Epidermal melanocyte (primary cell): ENCODE measurements at regions not wholly inside any gene's neighbourhood (a gene's known extent, or its start where the extent isn't known, plus 50 kb on each side); places are given as distances from the start of the nearest gene placed in this dataset.
"Not testable (repeated sequence)": the region's sequence is repeated elsewhere in the genome, so short reads cannot be mapped to it uniquely, and the experiment has no call there.

Experiments
- DNase-seq: peaks from one replicate; pipeline ENCODE4 v3.0.0; 2011; ENCODE audit warnings: low spot score; ENCODE audit not compliant: insufficient read length

DNA sequence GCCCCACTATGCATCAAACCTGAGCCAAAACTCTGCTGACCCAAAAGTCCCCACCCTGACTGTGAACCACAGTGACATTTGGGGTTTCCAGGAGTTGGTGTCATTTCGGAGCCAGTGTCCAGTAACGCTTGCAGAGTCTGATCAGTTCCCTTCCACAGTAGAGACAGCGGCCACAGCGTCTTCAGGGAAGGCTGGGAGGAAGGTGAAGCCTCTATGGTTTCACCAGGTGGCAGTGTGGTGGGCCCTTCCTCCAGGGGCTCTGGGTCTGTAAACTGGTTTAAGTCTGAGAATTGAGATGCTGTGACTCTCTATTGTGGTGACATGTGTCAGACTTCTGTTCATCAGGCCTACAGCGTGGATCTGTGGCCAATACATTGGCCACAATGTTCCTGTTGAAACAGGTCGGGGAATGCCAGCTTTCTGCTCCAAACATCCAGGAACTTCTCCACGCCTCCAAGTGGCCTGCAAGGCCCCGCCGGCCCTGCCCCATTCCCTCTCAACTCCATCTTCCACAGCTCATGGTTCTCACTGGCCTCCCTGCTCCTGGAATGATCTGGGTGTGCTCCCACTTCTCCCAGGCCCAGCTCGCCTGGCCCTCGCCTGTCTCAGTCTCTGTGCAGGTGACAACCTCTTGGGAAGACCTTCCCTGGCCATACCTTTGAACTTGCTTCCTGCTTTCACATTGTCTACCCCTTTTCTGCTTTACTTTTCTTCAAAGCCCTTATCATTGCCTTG, 124.5 kb upstream of the FAM20C start:
- no peak for DNase-seq

DNA sequence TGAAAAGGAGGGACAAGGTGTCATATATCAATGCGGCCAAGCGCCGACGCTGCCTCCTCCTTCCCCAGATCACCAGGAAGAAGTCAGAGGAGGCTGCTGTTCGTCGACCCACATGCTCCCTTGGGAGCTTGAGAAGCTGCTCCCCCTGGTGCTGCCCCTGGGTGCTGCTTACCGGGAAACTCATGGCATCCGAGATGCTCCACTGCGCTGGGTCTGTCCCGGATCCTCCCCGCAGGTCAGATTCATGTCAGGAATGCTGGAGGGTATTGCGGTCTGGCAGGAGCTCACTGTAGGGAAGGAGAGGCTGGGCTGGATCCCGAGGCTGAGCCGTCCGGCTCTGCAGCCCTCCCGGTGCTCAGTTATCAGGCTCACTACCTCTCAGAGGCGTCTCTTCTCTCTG, 123.7 kb upstream of the FAM20C start:
- no peak for DNase-seq

DNA sequence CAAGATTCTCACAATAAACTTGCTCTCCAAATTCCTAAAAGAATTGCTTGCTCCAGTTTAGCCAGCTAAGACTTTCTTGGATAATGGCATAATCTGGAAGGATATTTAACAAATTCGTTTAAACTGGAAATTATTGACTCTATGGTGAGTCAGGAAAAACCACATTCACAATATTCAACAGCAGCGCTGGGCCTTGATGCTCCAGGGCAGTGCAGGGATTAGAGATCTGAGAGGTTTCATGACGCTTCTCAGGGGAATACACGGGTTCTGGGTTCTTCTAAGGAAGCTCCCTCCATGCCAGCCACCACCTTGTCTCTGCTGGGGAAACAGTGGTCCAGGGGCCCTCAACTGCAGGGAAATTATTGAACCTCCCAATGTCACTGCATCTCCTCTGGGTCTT, 123.3 kb upstream of the FAM20C start:
- not testable (repeated sequence) for DNase-seq

DNA sequence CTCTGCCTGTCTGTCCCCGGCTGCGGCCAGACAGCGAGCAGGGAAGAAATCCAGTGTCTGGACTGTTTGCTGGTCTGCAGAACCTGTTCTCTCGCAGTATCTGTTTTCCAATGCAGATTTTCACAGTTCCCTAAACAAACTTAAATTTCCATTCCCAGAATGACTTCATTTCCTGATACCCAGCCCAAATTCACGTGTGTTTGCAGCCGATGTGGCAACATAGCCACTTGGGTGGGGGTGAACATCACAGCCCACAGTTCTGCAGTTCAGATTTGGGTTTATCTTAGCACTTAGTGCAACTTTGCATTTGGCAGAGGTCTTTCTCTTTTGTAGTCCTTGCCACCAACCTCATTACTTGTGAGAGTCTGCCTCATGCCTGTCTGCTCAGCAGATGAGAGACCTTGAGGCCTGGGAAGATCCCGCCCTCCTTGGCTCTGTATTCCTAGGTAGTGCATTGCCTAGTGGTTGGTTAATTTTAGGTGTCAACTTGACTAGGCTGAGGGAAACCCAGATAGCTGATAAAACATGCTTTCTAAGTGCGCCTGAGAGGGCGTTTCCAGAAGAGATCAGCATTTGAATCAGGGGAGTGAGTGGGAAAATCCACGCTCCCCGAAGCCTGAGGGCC, 122.8 kb upstream of the FAM20C start:
- DNase-seq, result not testable (repeated sequence)

DNA sequence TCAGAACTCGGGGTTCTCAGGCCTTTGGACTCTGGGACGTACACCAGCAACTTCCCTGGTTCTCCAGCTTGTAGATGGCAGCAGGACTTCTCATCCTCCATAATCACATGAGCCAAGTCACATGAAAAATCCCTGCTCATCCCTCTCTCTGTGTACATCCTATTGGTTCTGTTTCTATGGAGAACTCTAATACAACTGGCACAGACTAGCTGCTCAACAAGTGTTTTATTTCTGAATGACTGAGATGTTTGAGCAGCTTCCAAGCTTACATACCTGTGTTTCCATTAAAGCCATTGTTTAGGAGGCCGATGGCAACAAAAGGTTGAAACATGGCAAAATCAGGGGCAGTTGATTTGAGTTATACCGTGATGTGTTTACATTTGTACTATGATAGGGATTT, 122.2 kb upstream of the FAM20C start:
- DNase-seq, result not testable (repeated sequence)

DNA sequence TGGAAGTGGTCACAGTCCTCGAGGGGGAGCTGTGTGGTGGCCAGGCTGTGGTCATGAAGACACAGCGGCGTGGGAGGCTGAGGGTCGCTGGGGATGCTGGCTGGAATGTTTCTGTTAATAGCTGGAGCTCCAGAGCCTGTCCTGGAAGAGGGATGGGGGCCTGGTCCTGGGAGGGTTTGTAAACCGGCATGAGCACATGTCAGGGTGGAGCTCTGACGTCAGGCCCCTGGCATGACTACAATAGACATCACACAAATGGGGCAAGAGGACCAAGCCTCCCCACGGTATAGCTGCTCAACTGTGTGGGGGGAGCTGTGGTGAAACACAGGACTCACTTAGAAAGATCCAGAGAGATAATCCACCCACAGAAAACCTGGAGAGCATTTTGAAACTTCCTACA, 121.4 kb upstream of the FAM20C start:
- not testable (repeated sequence) for DNase-seq

DNA sequence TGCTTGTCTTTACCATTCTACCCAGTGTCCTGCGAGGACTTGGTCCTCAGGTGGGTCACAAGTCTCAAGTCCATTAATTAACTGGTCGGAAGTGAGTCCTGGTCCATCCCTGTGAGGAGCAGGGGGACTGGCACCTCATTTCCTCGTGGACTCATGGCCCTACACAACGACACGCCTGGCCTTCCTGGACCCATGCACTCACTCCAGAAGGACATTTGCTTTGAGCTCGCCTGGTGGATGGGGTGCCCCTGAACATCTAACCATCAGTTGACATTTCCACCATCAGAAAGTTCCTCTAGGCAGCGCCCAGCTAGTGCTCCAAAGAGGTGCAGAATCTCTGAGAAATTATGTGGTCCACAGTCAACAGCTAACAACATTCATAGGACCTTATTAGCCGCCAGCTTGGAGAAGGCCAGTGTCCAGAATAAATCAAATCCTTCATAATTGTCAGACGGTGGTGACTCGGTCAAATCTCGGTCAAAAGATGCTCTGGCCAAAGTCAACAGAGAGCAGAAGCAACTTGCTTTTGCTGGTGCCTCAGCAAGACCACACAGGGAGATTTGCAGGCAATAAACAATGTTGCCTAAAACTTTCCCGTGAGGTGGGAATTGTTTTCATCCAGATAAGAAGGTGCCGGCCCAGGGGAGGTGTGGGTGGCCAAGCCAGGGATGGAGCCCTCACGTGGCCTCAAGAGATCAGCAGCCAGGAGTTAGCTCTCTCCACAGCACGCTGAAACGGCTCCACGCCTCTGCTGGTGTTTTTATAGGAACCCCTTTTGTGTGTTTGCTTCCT, 119.9 kb upstream of the FAM20C start:
- not testable (repeated sequence) for DNase-seq

DNA sequence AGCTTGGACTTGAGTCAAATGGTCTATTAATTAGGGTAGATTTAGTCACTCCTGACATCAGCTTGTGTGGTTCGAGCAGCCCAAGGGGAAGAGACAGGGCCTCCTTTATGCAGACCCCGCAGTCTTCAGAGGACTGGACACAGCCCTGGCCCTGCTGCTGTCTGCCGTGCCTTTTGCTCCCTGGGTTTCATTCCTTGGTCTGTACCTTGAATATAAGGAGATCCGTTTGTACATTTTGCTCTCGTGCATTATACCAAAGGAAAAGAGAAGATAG, 119.4 kb upstream of the FAM20C start:
- not testable (repeated sequence) for DNase-seq

DNA sequence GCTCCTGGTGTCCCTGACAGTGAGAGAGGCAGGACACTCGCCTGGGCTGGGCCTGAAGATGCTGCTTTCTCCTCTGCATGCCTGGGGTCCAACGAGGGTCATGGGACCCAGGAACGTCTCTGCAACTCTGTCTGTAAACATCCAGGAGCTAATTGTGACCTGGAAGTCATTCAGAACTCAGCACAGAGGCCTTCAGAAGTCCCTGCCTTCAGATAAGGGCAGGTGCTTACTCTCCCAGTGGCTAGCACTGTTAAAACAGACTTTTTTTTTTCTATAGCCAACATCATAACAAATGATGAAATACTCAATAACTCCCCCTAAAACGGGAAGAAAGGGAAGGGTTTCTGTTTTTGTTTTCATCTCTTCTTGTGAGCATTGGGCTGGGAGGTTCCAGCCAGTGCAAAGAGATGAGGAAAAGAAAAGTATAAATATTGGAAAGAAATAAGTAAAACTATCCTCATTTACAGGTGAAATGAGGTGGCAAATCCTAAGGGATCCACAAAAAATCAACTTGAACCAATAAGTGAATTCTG, 118.3 kb upstream of the FAM20C start:
- not testable (repeated sequence) for DNase-seq

DNA sequence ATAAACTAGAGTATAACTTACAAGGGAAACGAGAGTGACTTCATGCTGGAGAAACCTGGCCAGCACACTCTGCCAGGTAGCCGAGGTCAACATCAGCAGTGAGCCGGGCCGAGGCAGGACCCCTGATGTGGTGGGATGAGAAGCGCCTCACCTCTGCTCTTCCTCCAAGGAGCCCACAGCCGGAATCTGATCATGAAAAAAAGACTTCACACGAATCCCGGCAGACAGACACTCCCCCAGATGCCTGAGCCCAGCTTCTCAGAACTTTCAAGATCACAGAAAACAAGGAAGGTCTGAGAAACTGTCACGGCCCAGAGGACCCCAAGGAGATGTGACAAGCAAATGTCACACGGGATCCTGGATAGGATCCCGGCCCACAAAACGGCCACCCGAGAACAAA, 116.9 kb upstream of the FAM20C start:
- not testable (repeated sequence) for DNase-seq

DNA sequence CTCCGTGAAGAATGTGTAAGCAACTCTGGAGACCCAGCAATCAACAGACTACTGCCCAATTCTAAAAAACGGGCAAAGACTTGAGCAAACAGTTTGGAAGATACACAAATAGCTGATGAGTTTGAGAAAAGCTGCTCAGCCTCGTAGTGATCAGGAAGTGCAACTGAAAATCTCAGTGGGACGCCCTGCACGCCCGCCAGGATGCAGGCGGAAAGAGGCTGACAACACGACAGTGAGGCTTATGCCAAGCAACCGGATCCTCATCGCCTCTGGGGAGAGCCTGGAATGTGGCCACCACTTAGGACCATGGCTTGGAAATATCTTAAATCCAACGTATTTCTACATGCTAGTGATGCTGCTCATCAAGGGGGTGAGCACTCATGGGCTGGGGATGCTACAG, 116.2 kb upstream of the FAM20C start:
- DNase-seq, result not testable (repeated sequence)

DNA sequence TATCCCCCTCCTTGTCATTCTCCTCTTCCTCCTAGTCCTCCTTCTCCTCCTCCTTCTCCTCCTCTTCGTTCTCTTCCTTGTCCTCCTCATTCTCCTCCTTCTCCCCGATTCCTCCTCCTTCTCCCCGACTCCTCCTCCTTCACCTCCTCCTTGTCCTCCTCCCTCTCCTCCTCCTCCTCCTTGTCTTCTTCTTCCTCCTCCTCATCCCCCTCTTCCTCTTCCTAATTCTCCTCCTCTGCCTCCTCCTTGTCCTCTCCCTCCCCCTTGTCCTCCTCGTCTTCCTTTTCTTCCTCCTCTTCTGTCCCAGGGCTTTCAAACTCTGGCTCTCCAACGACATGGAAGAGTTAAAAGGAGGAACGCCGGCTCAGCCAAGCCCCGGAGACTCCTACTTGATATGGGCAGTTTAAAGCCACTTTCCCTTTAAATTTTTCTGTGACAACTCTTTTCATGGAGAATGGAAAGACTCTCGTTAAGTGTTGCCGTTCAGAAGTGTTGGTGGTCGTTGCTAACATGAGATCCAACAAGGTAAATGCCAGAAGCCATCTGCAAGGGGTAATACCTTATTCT, 115.5 kb upstream of the FAM20C start:
- not testable (repeated sequence) for DNase-seq

DNA sequence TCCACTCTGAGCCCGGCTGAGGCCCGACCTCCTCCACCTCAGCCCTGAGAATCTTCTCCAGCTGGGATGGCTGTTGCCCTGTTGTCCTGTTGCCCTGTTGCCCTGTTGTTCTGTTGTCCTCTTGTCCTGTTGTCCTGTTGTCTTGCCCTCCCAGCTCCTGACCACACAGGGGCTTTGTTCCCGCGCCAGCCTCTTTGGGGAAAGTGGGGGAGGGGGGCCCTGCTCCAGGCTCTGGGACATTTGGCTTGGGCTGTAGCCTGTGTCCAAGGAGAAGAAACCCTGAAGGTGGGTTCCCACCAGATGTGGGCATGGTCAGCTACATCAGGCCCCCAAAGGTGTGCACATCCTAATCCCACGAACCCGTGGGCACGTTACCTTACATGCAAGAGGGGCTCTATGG, 113.5 kb upstream of the FAM20C start:
- DNase-seq, result not testable (repeated sequence)

DNA sequence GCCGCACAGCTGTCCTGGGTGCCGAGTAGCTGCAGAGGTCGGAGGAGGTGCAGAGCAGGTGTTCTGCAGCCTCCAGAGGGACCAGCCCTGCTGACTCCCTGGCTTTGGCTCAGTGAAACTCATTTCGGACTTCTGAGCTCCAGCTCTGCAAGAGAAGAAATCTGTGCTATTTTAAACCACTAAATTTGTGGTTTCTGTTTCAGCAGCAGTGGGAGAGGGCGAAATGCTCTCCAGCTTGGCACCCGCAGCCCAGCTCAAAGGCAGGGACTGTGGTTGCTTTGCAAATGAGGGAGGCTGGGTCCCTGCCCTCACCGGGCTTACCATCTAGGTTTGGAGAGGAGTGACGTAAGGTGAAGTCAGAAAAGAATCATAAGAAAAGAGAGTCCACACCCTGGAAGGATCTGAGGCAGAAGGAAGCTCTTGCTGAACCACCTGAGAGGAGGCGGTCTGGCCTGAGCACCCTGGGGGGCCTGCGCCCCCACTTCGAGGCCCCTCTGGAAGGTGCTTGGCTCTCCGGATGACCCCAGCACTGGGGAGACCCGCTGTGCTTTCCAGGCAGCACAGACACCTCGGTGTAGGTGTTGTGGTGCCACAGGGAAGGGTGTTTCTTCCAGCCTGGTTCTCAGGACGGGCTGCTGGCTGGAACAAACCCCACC, 112.8 kb upstream of the FAM20C start:
- DNase-seq, result not testable (repeated sequence)

DNA sequence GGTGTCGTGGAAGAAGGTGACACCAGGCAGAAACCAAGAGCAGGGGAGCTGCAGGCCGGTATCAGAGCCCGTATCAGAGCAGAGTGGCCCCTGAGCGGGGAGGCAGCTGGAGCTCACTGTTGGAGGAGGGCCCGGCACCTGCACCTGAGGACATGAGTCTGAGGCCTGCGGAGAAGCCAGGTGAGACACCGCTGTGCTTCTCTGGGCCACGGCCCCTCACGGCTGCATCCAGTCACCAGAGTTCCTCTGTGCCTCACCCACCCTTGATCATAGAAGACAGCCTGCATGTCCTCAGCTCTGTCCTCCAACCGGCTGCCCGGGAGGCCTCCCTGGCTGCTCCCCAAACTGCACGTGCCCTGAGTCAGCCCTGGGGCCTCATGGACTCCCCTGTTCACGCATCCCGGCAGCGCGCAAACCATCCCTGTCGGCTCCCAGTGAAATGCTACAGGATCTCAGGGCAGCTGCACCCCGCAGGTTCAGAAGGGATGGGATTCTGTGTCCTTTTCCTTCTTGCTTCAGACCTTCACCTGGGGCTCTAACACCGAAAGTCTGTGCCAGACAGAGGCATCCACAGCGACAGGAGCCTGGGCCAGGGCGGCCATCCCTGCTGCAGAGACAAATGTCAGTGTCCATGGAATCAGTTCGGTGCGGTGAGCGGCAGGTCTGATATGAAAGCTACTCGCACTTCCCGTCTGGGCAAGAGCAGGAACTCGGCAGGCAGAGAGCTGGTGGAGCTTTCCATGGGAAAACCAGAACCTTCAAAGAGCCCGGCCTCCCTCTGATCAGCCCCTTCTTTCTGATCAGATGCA, 111.9 kb upstream of the FAM20C start:
- no peak for DNase-seq

DNA sequence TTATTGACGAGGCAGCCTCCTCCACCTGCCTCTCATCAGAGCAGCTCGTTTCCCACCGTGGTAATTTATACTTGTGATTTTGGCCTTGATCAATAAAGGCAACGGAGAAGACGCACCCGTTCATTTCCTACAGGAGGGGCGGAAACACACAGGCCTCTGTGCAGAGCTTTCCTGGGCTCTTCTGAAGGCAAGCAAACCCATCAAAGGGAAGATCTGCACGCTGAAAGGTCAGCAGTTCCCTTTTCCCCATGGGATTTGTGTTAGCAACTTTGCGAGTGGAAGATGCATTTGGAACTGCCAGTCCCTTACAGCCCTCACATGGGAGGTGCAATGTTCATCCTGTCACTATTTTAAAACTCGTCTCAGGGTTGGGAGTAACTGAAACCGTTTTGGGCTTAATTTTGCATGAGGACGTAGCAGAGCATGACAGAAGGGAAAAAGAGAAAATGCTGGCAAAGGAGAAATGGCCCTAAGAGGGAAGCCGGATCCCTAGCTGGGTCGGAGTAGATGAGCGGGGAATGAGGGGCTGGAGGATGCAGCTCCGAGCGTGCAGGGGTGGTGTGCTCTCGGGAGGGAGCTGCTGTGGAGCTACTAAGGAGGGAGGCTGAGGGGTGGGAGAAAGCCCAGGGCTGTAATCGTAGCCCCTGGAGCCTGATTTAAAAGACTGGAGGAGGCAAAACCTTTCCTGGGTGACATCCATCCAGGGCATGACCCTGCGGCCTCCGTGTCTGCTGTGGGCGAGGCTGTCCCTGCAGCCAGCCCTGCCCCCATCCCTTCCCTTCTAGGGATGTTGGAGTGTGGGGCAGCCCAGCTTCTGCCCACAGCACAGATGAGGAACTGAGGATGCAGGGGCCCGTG, 111.1 kb upstream of the FAM20C start:
- no peak for DNase-seq

DNA sequence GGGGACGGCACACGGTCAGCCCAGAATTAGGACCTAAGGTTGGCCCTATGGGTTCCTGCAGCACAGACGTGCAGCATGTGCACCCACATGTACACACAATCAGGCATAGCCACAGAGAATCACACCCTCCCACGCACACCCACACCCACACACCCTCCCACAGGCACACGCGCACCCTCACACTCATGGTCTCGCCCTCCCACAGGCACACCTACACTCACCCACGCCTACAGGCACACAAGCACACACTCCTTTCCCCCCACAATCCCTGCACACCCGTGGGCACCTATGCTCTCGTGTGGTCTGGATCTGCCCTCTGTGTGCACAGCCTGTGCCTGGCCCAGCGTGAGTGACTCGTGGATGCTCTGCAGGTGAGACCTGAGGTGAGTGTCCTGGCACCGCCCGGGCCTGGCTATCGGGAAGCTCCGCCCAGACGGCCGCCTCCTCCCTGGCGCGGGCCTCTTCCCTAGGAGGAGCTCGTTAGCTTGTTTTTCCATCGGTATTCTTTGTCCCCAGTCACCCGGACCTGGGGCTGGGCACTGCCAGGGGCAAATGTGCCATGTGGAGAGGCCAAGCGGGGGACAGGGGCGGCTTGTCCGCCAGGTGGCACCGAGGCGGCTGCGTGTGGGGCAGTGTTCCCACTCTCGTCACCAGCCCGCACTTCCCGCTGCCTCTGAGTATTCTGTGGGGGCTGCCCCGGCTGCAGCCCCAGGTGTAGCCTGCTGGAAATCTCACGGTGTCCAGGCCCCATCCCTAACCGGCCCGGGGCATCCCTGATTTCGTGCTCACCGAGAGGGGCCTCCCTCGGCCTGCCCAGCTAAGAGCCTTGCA, 110.2 kb upstream of the FAM20C start:
- DNase-seq, result no peak

DNA sequence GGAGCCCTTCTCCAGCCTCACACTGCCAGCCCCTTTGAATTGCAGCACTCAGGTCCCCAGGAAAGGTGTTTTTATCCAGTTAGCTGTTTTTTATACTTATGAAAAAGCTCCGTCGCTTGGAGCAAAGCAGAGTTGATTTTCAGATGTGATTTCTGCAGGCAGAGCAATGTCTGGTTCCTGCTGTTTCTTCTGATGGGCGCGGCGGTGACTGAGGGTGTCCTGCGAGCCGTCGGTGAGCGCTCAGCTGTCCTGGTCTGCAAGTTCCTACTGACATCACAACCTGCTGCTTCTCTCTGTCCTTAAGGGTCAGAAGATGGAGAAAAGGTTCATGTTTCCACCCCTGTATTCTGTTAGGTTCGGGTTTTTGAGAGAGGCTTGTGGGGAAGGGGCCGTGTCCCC, 109.6 kb upstream of the FAM20C start:
- no peak for DNase-seq

DNA sequence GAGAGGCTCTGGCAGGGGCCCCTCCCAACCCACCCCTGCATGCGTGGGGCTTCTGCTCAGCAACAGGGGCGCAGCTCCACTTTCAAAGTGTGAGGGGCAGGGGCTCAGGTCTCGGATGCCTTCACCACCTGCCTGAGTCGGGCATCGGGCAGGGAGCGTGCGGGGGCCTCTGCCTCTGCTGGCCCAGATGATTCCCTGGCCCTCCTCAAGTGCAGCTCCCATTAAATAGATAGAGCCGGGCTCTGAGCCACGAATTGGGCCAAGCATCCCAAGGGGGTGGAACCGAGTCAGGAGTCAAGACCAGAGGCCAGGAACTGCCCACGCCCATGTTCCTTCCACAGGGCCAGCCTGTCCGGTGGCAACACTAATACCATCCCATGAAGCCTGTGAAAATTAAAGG, 108.9 kb upstream of the FAM20C start:
- DNase-seq, result no peak
